ENCODE measurements at regions not wholly inside any gene's neighbourhood (a gene's known extent, or its start where the extent isn't known, plus 50 kb on each side); places are given as distances from the start of the nearest gene placed in this dataset.
"Not testable (repeated sequence)": the region's sequence is repeated elsewhere in the genome, so short reads cannot be mapped to it uniquely, and the experiment has no call there.

DNA sequence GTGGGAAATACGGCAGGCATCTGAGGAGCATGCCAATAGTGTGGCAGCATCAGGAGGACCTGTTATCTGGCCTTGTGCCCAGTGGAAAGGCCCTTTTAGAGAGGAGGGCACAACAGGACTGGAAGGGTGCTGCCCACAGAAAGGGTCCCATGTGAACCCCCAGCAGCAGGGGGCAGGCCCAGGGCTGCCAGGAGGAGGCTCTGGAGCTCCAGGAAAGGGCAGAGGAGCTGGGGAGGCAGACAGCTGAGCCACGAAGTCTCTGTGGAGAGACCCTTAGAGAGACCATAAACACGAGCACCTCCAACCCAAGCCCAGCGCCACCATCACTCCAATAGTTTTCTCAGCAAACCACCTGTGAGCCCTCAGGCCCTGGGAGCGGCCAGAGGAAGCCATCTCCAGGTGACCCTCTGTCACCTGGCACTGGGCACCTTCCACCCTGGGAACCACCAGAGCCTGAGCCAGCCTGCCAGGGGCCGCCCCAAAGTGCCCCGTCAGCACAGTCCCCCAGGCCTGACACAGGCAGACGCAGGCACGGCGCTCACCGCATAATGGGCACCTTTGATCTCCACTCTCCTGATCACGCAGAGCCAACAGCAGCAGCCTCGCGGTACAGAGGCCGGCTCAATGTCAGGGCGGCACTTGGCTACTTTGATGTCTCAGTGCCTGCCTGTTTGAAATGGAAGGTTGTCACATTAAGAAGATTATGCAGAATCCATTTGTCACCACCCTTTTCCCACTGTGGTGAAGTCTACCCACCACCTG, 162.5 kb upstream of the RAB6C start:
- intact Hi-C loops (cut with DNase I): no loop called here

DNA sequence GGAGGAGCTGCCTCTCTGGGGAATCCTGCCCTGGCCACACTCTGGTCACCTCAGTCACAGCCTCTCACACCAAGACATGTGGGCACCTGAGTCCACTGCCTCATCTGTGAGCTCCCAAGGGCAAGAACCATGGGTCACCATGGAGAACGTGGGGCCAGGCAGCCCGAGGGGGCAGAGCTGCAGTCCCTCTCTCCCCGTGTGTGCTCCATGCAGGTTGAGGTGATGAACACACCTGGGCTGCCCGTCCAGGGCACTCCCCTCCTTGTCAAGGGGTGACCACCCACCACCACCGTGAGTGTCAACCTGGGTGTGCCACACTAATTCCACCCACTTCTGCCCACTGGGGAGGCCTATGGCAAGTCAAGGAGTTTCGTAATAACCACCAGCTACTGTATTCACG, 159.6 kb upstream of the RAB6C start:
- intact Hi-C loops (cut with DNase I): no loop called here
- DNase-seq (ENCODE audit: low spot score): no peak

More for the DNA sequence above, 162.5 kb upstream of the RAB6C start:
- no peak for DNase-seq (ENCODE audit: low spot score)

DNA sequence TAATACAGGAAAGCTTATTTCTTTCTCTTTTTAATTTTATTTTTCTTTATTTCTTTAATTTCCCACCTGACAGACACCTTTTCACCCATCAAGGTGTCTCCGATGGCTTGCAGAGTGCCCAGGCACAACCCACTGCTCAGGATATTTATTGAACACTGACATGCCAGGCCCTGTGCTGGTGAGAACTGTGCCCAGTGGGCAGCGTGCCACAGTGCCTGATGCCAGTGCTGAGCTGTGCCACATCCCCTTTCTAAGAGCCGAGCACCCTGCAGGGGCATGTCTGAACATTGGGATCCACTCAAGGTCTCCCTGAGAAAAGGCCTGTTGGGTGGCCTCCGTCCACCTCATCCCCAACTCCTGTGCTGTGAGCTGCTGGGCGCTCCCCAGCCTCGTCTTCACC, 158.6 kb upstream of the RAB6C start:
- no peak for DNase-seq (ENCODE audit: low spot score)
- intact Hi-C loops (cut with DNase I): no loop called here

DNA sequence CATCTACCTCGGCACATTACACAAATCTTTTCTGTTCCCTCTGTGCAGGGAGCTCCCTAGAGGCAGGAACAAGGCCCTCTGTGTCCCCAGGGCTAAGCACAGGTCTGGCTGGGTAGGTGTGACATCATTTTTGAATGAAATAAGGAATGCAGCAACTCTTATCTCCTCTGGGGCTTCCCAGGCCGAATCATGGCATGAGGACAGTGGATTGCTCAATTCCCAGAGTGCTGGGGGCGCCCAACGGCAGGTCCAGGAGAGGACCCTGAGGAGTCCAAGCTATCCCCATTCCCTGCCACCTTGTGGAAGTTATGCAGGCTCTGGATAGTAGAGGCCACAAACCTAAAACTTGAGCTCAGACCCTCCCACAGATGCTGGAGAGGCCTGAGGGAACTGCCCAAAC, 158.0 kb upstream of the RAB6C start:
- DNase-seq (ENCODE audit: low spot score): no peak
- intact Hi-C loops (cut with DNase I): no loop called here

DNA sequence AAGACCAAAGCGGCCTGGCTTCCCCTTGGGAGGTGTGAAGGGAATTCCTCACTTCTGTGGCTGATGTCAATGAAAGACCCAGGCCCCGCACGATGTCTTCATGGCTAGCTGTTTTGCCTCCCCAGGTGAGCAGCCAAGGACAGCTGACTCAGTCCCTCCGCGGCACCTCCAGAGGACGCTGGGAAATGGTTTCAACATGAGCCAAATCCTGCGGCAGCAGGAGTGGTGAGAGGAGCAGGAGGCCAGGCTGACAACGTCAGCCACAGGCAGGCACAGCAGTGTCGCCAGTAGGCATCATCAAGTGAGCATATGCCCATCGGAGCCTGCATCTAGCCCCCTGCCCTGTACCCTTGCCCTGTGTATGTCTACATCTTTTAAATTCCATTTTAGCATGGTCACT, 156.4 kb upstream of the RAB6C start:
- intact Hi-C loops (cut with DNase I): no loop called here
- DNase-seq (ENCODE audit: low spot score): no peak

DNA sequence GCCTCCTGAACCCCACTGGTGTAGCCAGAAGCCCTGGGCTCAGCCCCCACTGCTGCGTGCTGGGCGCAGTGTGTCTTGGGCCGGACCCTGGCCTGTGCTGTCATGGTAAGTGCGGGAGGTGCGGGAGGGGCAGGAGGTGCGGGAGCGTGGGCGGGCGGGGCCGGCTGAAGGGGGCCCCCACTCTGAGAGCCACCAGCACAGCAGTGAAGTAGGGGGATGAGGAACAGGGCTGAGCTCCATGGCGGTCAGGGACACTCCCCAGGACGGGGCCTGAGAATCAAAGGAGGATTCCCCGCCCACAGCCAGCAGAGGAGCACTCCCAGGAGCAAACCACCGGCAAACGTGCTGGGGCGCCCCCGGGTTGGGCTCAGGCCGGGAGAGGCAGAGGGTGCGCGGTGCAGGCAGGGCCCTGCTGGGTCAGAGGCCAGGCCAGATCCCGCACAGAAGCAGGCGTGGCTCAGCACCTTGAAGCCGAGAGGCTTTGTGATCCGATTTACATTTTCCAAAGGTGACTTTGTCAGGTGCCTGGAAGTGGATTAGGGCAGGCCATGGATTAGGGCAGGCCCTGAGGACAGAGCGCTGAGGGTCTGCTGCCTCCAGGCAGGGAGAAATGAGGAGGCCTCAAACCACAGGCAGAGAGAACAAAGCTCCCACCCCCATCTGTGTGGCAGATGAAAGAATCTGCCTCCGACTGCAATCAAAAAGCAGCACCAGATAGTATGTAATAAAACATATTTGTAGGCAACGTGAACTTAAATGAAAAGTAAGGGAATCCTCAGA, 152.0 kb upstream of the RAB6C start:
- intact Hi-C loops (cut with DNase I): no loop called here
- DNase-seq (ENCODE audit: low spot score): no peak

DNA sequence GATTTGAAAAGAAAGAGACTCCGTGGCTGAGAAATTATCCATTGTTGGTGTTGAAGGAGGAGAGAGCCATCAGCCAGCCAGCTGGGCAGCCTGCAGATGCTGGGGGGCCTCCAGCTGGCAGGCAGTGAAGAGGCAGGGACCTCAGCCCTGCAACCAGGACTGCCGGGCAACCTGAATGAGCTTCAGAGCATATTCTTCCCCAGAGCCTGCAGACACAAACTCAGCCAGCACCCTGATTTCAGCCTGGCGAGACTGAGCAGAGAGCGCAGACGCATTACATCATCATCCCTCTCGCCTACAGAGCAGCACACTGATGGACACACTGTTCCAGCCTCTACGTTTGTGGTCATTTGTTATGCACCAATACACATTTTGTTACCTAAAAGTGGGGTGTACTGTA, 150.7 kb upstream of the RAB6C start:
- DNase-seq (ENCODE audit: low spot score): no peak
- intact Hi-C loops (cut with DNase I): no loop called here

DNA sequence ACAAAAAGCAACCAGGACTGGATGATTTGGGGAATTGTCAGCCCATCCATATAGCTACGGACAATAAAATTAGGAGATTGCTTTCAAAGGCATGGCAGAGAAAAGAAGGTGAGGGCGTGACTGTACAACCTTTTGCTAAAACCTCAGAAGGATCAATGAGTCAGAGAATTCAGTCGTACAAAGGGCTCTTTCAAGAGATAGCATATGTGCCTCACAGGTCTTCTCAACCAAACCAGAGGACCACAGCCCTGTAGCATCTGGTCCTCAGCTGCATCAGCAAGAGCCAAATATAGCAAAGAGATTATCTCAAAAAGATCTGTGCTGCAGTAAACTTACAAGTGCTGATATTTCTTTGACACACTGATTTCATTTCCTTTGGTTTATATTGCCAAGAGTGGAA, 149.9 kb upstream of the RAB6C start:
- intact Hi-C loops (cut with DNase I): no loop called here
- DNase-seq (ENCODE audit: low spot score): no peak

DNA sequence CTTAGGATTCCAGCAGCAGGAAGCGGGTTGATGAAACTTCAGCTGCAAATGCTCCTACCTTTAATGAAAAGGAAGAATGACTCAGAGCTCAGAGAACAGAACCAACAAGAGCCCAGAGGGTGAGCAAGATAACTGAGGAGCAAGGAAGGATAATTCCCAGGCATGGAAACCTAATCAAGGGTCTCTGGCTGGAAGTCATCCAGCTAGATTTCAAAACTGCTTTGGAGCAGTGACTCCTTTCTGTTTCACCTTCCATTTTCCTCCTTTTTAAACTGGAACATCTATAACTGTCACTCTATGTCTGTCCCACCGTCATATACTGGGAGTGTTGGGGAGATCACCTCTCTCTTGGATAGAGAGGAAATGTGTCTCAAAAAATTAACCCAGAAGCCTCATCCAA, 148.4 kb upstream of the RAB6C start:
- DNase-seq (ENCODE audit: low spot score): no peak
- intact Hi-C loops (cut with DNase I): no loop called here

DNA sequence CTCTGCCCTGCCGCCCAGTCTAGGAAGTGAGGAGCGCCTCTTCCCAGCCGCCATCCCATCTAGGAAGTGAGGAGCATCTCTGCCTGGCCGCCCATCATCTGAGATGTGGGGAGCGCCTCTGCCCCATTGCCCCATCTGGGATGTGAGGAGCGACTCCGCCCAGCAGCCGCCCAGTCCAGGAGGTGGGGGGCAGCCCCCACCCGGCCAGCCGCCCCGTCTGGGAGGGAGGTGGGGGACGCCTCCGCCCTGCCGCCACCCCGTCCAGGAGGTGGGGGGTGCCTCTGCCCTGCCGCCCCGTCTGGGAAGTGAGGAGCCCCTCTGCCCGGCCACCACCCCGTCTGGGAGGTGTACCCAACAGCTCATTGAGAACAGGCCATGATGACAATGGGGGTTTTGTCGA, 146.0 kb upstream of the RAB6C start:
- DNase-seq (ENCODE audit: low spot score); intact Hi-C loops (cut with DNase I): not testable (repeated sequence)

DNA sequence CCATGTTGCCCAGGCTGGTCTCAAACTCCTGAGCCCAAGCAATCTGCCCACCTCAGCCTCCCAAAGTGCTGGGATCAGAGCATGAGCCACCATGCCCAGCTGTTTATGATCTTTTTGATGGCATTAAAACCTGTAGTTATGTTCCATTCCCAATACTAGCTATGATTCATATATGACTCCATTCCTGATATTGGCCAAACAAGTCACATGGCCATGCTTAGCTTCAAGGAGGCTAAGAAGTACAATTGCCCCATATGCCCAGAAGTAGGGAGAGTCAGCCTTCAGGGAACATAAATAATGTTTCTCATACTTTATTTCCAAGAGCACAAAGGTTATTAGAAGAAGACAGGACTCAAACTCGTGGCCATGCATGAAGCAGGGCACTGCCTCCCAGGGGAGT, 132.4 kb upstream of the RAB6C start:
- no peak for DNase-seq (ENCODE audit: low spot score)
- intact Hi-C loops (cut with DNase I): no loop called here

DNA sequence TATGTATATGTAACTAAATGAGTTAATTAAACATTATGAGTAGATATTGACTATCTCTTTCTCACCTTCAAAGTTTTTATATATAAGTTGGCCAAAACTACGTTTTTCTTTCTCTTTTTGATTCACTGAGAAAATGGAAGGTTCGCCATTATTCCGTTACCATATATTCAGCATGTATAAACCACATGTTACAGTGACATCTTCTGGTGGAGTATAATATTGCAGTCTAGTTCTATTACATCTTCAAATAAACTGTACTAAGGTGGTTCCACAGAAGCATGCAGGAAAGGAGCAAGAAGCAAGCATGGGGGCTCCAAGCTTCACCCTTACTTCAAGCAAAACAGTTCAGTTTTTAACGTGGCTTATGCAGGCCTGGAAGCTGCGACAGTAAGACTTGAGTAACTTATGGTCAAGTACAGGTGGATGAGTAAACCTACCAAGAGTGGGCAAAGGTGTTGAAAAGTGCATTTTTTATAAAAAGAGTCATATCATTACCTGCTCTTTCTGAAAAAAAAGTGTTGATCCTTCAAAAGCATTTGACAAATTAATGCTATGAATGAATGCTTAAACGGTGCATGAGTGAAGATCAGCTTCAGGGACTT, 129.8 kb upstream of the RAB6C start:
- no peak for DNase-seq (ENCODE audit: low spot score)
- intact Hi-C loops (cut with DNase I): loop anchor here (10.0 kb wide), 1 partner anchor 1115 kb away; no protein-coding TSS in a partner anchor

DNA sequence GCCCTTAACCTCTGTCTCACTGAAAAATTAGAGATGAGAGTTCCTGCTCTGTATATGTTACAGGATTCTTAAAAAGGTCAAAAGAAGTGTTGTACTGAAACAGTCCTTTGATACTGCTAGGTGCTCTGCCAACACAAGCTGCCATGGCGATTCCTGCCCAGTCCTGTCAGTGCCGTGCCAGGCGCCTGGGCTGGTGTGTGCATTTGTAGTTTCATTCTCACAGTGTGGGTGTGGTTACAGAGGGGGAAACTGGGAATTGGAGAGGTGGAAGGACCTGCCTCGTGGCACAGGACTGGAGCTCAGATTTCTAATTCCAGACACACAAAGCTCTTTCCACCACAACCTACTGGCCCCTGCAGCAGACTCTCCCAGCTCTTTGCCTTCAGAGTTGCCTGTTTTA, 122.3 kb upstream of the RAB6C start:
- intact Hi-C loops (cut with DNase I): loop anchor here (10.0 kb wide), 1 partner anchor 1122 kb away; no protein-coding TSS in a partner anchor
- DNase-seq (ENCODE audit: low spot score): no peak

DNA sequence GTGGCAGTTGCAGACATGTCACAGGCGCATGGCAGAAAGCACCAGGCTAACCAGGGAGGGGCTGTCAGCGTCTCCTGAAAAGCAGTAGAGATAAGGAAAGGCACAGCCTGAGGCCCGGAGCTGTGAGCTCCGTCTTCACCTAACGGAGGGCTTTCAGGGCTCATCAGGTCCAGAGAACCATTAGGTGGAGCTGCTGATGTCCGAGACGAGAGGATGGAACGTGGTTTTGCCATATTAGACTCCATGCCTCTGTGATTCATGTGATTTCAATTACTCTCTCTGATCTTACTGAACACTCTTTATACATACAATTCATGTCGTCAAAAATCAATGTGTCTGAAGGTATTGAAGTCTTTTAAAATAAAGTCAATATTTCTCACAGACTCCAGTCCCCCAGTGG, 120.3 kb upstream of the RAB6C start:
- intact Hi-C loops (cut with DNase I): loop anchor here (10.0 kb wide), 1 partner anchor 1124 kb away; no protein-coding TSS in a partner anchor
- DNase-seq (ENCODE audit: low spot score): no peak

DNA sequence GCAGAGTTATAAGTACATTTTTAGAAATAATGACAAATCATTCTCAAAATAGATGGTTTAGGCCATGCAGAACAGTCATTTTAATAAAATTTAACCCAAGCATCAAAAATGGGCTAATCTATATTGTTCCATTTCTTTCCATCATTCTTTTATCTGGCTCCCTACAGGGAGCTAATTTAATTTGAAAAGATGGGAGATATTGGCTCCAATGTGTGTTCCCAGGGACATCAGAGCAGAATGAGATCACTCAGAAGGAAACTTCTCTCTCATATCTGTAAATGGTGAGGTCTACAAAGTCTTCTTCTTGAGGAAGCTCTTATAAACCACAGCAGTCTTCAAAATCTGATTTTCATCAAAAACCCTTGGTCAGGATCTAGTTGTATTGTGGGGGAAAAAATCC, 119.4 kb upstream of the RAB6C start:
- DNase-seq (ENCODE audit: low spot score): no peak
- intact Hi-C loops (cut with DNase I): no loop called here

DNA sequence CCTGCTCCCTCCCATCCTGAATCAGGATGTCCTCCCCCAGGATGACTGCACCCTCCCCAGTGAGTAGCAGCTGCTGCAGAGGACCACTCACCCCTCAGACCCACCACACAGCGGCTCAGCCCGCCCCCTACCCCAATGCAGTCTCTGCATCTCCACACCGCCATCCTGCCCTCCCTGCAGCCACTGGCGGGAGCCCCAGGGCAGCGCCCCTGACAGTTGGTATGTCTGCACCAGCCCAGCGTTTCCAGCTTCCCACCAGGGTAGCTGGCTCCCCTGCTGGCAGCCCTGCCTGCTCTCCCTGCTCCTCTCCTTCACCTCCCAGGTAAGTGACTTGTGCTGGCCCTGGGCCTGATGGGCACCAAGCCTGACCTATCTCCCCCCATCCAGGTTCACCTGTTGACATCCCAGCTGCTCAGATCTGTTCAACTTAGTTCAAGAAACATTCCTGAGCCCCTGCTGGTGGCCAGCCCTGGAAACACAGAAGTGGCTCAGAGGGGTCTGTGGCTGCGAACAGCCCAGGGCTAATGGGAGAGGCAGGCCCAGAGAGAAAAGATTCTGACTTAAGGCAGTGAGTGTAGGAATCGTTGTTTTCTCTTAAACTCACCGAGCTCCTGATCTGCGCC, 117.7 kb upstream of the RAB6C start:
- no peak for DNase-seq (ENCODE audit: low spot score)
- intact Hi-C loops (cut with DNase I): no loop called here

DNA sequence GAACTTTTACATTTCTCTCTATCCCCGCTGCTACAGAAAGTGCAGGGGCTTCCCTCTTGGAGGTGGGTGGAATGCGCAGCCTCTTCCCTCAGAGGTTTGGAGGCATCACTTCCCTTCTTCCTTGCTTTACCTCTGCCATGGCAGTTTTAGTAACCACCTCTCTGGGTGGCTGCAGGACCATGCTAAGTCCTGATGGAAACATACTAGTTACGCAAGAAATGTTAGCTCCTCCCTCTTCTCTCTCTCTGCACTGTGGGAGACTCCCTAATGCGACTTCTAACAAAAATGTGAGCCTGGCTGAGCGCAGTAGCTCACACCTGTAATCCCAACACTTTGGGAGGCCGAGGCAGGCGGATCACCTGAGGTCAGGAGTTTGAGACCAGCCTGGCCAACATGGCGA, 116.8 kb upstream of the RAB6C start:
- intact Hi-C loops (cut with DNase I): no loop called here
- no peak for DNase-seq (ENCODE audit: low spot score)

DNA sequence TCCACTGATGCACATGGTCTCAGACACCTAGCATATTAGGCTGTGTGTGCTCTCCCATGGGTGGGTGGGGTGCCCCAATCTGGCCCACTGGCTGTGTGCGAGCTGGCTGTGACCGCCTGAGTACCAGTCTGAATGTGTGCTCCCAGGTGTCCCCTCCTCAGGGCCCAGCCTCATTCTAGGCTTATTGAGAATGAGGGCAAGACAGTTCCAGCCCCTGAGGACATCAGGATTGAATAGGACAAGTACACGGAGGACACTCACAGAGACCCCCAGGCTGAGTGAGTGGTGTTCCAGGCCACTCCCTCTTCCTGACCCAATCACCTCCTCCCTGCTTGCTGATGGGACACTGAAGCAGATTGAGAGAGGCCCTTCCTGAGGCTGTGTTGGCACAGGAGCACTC, 116.1 kb upstream of the RAB6C start:
- intact Hi-C loops (cut with DNase I): no loop called here
- DNase-seq (ENCODE audit: low spot score): no peak

DNA sequence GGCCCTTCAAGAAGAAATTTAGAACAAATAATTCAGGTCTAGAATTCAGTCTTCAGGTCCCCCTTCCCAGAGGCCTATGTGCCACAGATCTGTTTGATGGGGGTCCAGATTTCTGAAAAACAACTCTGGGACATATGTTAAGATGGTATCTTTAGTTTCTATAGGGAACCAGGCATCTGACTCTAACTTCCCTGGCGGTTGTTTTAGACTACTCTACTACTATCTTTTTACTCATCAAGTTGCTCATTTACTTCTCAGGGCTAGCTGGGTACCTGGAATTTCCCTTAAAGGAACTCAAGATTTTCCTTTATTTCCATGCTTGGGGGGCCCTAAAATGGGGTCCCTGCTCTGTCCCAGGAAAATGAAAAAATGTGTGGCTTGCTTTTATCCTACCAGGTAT, 114.7 kb upstream of the RAB6C start:
- DNase-seq (ENCODE audit: low spot score): no peak
- intact Hi-C loops (cut with DNase I): no loop called here

DNA sequence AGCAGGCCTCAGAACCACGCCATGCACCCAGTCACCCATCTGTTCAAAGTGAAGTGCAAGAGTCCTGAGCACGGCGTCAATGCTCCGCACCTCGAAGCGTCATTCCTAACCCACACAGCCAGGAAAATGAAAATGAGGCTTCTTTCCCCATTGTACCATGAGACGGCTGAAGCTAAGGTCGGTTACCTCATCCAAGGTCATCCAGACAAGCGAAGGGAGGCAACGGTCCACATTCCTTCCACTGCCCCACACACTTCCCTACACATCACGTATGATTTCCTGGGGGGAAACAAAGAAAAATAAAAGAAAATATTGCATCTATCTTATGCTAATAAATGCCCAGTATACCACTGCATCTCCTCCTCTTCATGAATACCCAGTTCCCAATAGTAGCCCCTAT, 113.5 kb upstream of the RAB6C start:
- DNase-seq (ENCODE audit: low spot score): no peak
- intact Hi-C loops (cut with DNase I): no loop called here
